GM19438 (cell line): ENCODE measurements at regions not wholly inside any gene's neighbourhood (a gene's known extent, or its start where the extent isn't known, plus 50 kb on each side); places are given as distances from the start of the nearest gene placed in this dataset.

Experiments
- ATAC-seq: cut with Tn5 transposase; IDR thresholded peaks from one replicate; pipeline ENCODE4 v1.9.1; 2021; ENCODE audit warnings: low read depth; ENCODE audit not compliant: unreplicated experiment

- no peak for ATAC-seq
Observed at GRCh38 chr5:58077416-58077815, 382.5 kb downstream of the PLK2 start.

GRCh38 chr5:58076483-58077257, 383.2 kb downstream of the PLK2 start:
- no peak for ATAC-seq

GRCh38 chr5:58075907-58076306, 384.0 kb downstream of the PLK2 start:
- no peak for ATAC-seq

- no peak for ATAC-seq
Observed at GRCh38 chr5:58074717-58075116, 385.2 kb downstream of the PLK2 start.

- no peak for ATAC-seq
Observed at GRCh38 chr5:58074222-58074621, 385.7 kb downstream of the PLK2 start.

- ATAC-seq: no peak
Observed at GRCh38 chr5:58073243-58073642, 386.6 kb downstream of the PLK2 start.

- no peak for ATAC-seq
Observed at GRCh38 chr5:58072300-58072965, 387.5 kb downstream of the PLK2 start.

- ATAC-seq: no peak
Observed at GRCh38 chr5:58071566-58071965, 388.3 kb downstream of the PLK2 start.

GRCh38 chr5:58069846-58070245, 390.0 kb downstream of the PLK2 start:
- no peak for ATAC-seq

- no peak for ATAC-seq
Observed at GRCh38 chr5:58069016-58069705, 390.7 kb downstream of the PLK2 start.

GRCh38 chr5:58066557-58066956, 393.3 kb downstream of the PLK2 start:
- ATAC-seq: peak; percentile 85

GRCh38 chr5:58066076-58066475, 393.8 kb downstream of the PLK2 start:
- no peak for ATAC-seq

GRCh38 chr5:58064801-58065200, 395.1 kb downstream of the PLK2 start:
- no peak for ATAC-seq

- no peak for ATAC-seq
Observed at GRCh38 chr5:58060996-58061395, 398.9 kb downstream of the PLK2 start.

GRCh38 chr5:58057324-58057723, 402.6 kb downstream of the PLK2 start:
- no peak for ATAC-seq

GRCh38 chr5:58056546-58056945, 403.3 kb downstream of the PLK2 start:
- ATAC-seq: no peak

GRCh38 chr5:58054018-58054417, 405.9 kb downstream of the PLK2 start:
- ATAC-seq: no peak

GRCh38 chr5:58048954-58049353, 410.9 kb downstream of the PLK2 start:
- ATAC-seq: no peak

- no peak for ATAC-seq
Observed at GRCh38 chr5:58048185-58048925, 411.5 kb downstream of the PLK2 start.

- no peak for ATAC-seq
Observed at GRCh38 chr5:58046371-58046770, 413.5 kb downstream of the PLK2 start.

GRCh38 chr5:58044166-58044565, 415.7 kb downstream of the PLK2 start:
- ATAC-seq: no peak
